GM18907 (cell line): ENCODE measurements at regions not wholly inside any gene's neighbourhood (a gene's known extent, or its start where the extent isn't known, plus 50 kb on each side); places are given as distances from the start of the nearest gene placed in this dataset.

Experiments used
- ATAC-seq: cut with Tn5 transposase; IDR thresholded peaks from one replicate; pipeline ENCODE4 v1.9.1; 2021; ENCODE audit warnings: mild to moderate bottlenecking, moderate library complexity; ENCODE audit not compliant: unreplicated experiment

GRCh38 chr3:64919934-64920333, 232.1 kb upstream of the ADAMTS9 start:
- ATAC-seq, result no peak

DNA sequence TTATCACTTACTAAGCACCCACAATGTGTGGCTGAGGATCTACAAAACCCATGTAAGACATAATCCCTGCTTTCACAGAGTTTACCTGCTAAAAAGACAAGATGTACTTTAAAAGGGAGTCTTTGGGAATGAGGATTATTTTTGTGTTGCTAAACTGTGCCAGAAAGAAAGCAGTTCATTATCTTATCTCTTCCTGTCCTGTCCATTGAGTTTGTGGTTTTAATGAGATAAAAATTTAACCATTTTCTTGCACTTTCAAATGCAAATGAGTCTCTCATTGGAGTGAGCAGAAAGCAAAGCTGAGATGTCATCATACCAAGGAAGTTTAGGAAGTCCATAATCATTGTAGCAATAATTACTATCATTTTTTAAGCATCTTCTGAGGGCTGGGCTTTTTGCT, 231.2 kb upstream of the ADAMTS9 start:
- no peak for ATAC-seq

DNA sequence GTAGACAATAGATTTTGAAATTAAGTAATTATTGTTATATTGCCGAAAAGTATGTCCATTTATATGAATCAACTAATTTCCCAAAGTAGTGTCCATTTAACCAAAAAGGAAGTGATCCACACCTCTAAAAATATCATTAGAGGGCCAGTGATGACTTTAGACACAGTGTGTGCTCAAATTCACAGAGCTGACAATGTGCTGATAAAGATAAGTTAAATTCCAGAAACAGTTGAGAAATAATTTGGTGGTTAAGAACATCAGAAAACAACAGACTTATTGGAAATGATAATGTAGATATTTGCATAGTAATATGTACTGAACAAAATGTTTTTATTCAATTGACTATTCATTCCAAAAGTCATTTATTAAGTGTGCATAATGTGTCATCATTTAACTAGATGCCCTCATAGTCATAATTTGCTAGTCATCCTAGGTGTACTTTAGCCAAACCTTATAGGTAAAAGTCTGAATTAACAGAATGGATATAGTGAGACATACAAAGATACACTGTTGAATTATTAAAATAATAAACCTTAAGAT, 230.2 kb upstream of the ADAMTS9 start:
- ATAC-seq, result no peak

GRCh38 chr3:64916937-64917336, 229.1 kb upstream of the ADAMTS9 start:
- no peak for ATAC-seq

DNA sequence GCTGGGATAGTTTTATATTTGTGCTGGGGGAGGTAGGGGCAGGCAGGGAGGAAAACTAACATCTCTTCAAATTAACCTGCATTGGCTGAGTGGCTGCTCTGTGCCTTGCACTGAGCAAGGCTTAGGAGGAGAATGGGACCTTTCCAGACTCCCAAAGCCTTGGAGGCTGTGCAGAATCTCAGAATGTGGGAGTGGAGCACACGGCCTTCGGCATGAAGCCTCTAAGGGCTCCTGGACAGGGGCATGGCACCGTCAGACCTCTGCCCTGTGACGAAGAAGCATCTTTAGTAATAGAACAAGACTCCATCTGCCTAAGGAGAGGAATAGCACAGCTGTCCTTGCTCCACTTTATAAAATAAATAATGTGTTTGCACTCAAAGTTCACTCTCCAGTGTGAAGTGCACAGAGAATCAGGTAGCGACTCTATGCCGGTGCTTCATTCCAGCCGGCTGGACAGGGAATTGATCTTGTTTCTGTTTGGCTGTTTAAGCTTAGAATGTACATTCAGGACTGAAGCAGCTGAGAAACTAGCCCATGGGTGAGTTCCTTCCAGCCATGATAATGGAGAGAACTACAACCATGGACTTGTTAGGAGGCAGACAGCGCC, 228.5 kb upstream of the ADAMTS9 start:
- ATAC-seq, result no peak

GRCh38 chr3:64915778-64916177, 228.0 kb upstream of the ADAMTS9 start:
- ATAC-seq, result no peak

GRCh38 chr3:64913515-64913914, 225.7 kb upstream of the ADAMTS9 start:
- ATAC-seq, result no peak

GRCh38 chr3:64911138-64911537, 223.3 kb upstream of the ADAMTS9 start:
- ATAC-seq, result no peak

GRCh38 chr3:64909757-64910467, 222.1 kb upstream of the ADAMTS9 start:
- no peak for ATAC-seq

GRCh38 chr3:64909011-64909410, 221.2 kb upstream of the ADAMTS9 start:
- no peak for ATAC-seq

DNA sequence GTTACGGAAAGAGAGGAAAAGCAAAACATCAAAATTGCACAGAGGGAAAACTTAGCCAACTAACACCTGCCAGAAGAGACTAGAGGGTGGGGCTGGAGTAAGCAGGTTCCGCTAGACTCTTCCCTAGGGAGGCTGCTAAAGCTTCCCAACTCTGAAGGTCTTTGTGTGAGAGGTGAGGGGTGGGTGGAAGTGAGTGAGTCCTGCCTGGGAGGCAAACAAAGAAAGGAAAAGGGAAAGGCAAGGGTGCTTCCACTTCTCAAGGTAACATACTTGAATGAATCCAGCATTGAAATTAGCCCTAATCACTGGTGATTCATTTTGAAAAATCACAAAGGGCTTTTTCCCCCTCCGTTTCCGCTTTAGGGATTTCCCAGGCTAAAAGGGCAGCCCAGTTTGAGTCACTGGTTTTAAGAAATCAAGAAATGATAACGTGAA, 220.5 kb upstream of the ADAMTS9 start:
- no peak for ATAC-seq

GRCh38 chr3:64905906-64906410, 218.2 kb upstream of the ADAMTS9 start:
- ATAC-seq, result no peak

GRCh38 chr3:64903006-64903405, 215.2 kb upstream of the ADAMTS9 start:
- no peak for ATAC-seq

DNA sequence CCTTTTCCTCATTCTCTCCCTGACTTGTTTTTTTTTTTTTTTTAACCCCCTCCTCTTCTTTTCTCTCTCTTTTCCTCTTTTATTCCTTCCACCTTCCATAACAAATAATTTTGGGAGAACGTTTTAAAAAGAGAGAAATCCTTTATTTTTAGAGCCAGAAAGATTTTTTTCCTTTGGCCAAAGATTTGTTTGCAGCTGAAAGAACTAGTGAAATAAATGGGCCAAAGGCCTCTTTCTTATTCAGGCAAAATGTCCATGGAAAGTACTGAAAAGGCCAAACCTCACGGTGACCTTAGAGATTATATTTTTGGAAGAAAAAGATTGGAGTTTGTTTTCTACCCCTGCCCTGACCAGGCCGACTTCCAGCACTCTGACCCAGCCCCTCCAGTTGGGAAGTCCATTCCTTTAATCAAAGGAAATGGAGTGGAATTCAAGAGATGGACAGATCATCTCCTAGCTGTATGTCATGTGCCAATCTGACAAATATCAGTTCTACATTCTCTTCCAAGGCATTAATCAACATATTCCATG, 214.3 kb upstream of the ADAMTS9 start:
- ATAC-seq, result no peak

GRCh38 chr3:64901522-64901885, 213.7 kb upstream of the ADAMTS9 start:
- ATAC-seq, result no peak

GRCh38 chr3:64900617-64901521, 213.1 kb upstream of the ADAMTS9 start:
- no peak for ATAC-seq

GRCh38 chr3:64900156-64900555, 212.4 kb upstream of the ADAMTS9 start:
- ATAC-seq, result no peak

- ATAC-seq, result no peak
Measured at GRCh38 chr3:64898941-64899340, 211.1 kb upstream of the ADAMTS9 start.

DNA sequence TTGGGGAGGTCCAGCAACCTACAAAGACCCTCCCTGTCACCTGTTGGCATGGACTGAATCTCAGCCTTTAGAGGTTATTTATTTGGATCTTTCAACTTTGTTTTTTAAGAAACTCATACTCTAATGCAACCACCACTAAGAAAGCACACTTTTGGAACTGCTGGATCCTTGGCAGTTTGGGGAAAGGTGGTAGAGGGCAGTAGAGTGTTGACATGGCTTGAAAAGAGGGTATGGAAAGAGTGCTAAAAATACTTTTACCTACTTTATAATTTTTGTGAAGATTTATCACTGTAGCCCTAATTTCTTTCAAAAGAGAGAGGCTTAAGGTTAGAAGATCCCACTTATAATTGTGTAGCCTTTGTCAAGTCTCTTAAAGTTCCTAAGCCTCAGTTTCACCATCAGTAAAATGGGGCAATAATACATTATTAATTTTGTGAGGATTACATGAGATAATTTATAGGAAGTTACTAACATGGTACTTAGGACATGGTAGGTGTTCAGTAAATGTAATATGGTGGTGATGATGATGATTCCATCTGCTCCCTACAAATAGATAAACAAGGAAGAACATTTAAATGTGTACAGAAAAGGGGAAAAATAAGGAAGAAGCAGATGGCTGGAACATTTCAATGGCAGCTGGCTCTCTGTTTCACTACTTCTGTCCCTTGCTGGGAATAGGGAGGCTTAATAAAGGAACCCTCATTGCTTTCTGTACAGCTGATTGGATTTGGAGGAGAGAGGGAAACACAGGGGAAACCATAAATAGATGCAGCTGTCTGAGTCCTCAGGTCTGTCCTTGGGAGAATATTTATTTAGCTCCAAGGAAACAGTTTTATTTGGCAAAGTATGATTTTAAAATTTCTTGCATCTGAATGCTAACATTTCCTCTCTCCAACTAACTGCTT, 208.4 kb upstream of the ADAMTS9 start:
- no peak for ATAC-seq
